H9 (cell line): ENCODE measurements at regions not wholly inside any gene's neighbourhood (a gene's known extent, or its start where the extent isn't known, plus 50 kb on each side); places are given as distances from the start of the nearest gene placed in this dataset.

ENCODE experiments used
- DNase-seq: peaks from one replicate; pipeline ENCODE4 v3.0.0-alpha.2; 2017
- H2AFZ ChIP-seq: one replicate; pipeline ENCODE4 v1.6.1; 2013; ENCODE audit warnings: mild to moderate bottlenecking, low read length, control low read depth, moderate library complexity
- H2AK5ac ChIP-seq: 2 replicates; pipeline ENCODE4 v1.6.1; 2013; ENCODE audit warnings: low read length, control low read depth, mixed read lengths; ENCODE audit not compliant: insufficient read length
- H2BK120ac ChIP-seq: one replicate; pipeline ENCODE4 v1.6.1; 2013; ENCODE audit warnings: low read depth, mild to moderate bottlenecking, low read length, control low read depth, inconsistent platforms; ENCODE audit not compliant: poor library complexity, severe bottlenecking
- H2BK12ac ChIP-seq: 2 replicates; pipeline ENCODE4 v1.6.1; 2013; ENCODE audit warnings: low read length, control low read depth, mixed read lengths, low read depth; ENCODE audit not compliant: insufficient read length
- H2BK15ac ChIP-seq: 2 replicates; pipeline ENCODE4 v1.6.1; 2013; ENCODE audit warnings: low read depth, low read length, control low read depth
- H2BK20ac ChIP-seq: one replicate; pipeline ENCODE4 v1.6.1; 2013; ENCODE audit warnings: low read depth, mild to moderate bottlenecking, low read length, control low read depth, inconsistent platforms; ENCODE audit not compliant: poor library complexity, severe bottlenecking
- H2BK5ac ChIP-seq: 2 replicates; pipeline ENCODE4 v1.6.1; 2013; ENCODE audit warnings: low read length, control low read depth, mixed read lengths; ENCODE audit not compliant: insufficient read length
- H3K14ac ChIP-seq: 2 replicates; pipeline ENCODE4 v1.6.1; 2013; ENCODE audit warnings: low read length, control low read depth; ENCODE audit not compliant: insufficient read depth
- H3K18ac ChIP-seq: 2 replicates; pipeline ENCODE4 v1.6.1; 2013; ENCODE audit warnings: low read depth, mild to moderate bottlenecking, mixed read lengths, low read length, control low read depth; ENCODE audit not compliant: insufficient read length
- H3K23ac ChIP-seq: 2 replicates; pipeline ENCODE4 v1.6.1; 2013; ENCODE audit warnings: low read length, control low read depth, mixed read lengths, low read depth; ENCODE audit not compliant: insufficient read length
- H3K23me2 ChIP-seq: 2 replicates; pipeline ENCODE4 v1.6.1; 2013; ENCODE audit warnings: low read depth, mild to moderate bottlenecking, mixed read lengths, low read length, control low read depth; ENCODE audit not compliant: insufficient read length, poor library complexity, severe bottlenecking
- H3K27ac ChIP-seq: 2 replicates; pipeline ENCODE4 v1.5.1; 2013; ENCODE audit warnings: low read length, control low read depth, mixed read lengths, low read depth; ENCODE audit not compliant: insufficient read length
- H3K27me3 ChIP-seq: 2 replicates; pipeline ENCODE4 v1.6.1; 2013; ENCODE audit warnings: low read length, control low read depth, inconsistent platforms; ENCODE audit not compliant: insufficient read depth
- H3K4ac ChIP-seq: 2 replicates; pipeline ENCODE4 v1.6.1; 2013; ENCODE audit warnings: low read depth, mild to moderate bottlenecking, control low read depth, inconsistent platforms, low read length, moderate library complexity
- H3K4me1 ChIP-seq: 2 replicates; pipeline ENCODE4 v1.6.1; 2013; ENCODE audit warnings: low read length, control low read depth, inconsistent platforms; ENCODE audit not compliant: insufficient read depth
- H3K4me2 ChIP-seq: 2 replicates; pipeline ENCODE4 v1.6.1; 2013; ENCODE audit warnings: low read length, control low read depth, mixed read lengths; ENCODE audit not compliant: insufficient read length, insufficient read depth
- H3K56ac ChIP-seq: 2 replicates; pipeline ENCODE4 v1.6.1; 2013; ENCODE audit warnings: low read depth, mild to moderate bottlenecking, mixed read lengths, low read length, control low read depth; ENCODE audit not compliant: insufficient read length
- H3K79me1 ChIP-seq: 2 replicates; pipeline ENCODE4 v1.6.1; 2013; ENCODE audit warnings: low read depth, mild to moderate bottlenecking, moderate library complexity, low read length, control low read depth, inconsistent platforms; ENCODE audit not compliant: insufficient read depth, poor library complexity, severe bottlenecking
- H3K79me2 ChIP-seq: 2 replicates; pipeline ENCODE4 v1.6.1; 2013; ENCODE audit warnings: low read length, control low read depth, inconsistent platforms; ENCODE audit not compliant: insufficient read depth
- H3K9ac ChIP-seq: 2 replicates; pipeline ENCODE4 v1.6.1; 2013; ENCODE audit warnings: low read length, control low read depth, mixed read lengths; ENCODE audit not compliant: insufficient read length; ENCODE audit errors: extremely low read depth
- H3K9me3 ChIP-seq: one replicate; pipeline ENCODE4 v1.6.1; 2013; ENCODE audit warnings: low read depth, low read length, inconsistent platforms; ENCODE audit not compliant: control insufficient read depth
- H3T11ph ChIP-seq: one replicate; pipeline ENCODE4 v1.6.1; 2013; ENCODE audit warnings: mild to moderate bottlenecking, low read length, control low read depth, inconsistent platforms
- H4K20me1 ChIP-seq: one replicate; pipeline ENCODE4 v1.6.1; 2013; ENCODE audit not compliant: control insufficient read depth, insufficient read length, insufficient read depth
- H4K5ac ChIP-seq: 2 replicates; pipeline ENCODE4 v1.6.1; 2013; ENCODE audit warnings: low read depth, mild to moderate bottlenecking, mixed read lengths, low read length, control low read depth; ENCODE audit not compliant: insufficient read length
- H4K8ac ChIP-seq: replicated peaks from 2 replicates; pipeline ENCODE4 v1.6.1; 2013; ENCODE audit warnings: low read length, control low read depth, mixed read lengths, low read depth; ENCODE audit not compliant: insufficient read length
- H4K91ac ChIP-seq: 2 replicates; pipeline ENCODE4 v1.6.1; 2013; ENCODE audit warnings: low read depth, mild to moderate bottlenecking, moderate library complexity, mixed read lengths, low read length, control low read depth; ENCODE audit not compliant: insufficient read length
- H3K27ac Mint-ChIP-seq, 3 experiments: 2 replicates in 2 of 3; 3 replicates in 1 of 3; pipeline ENCODE4 v1.8.0; 2020 to 2021; ENCODE audit warnings: mixed read lengths in 3 of 3, mild to moderate bottlenecking in 1 of 3, moderate library complexity in 1 of 3
- H3K27me3 Mint-ChIP-seq: 2 replicates; pipeline ENCODE4 v1.8.0; 2021; ENCODE audit warnings: low read depth, mild to moderate bottlenecking, moderate library complexity, mixed read lengths
- H3K36me3 Mint-ChIP-seq, 3 experiments: 2 replicates in 2 of 3; 3 replicates in 1 of 3; pipeline ENCODE4 v1.8.0; 2020 to 2021; ENCODE audit warnings: low read depth in 3 of 3, mixed read lengths in 3 of 3; ENCODE audit not compliant: insufficient read depth in 1 of 3
- H3K4me1 Mint-ChIP-seq, 2 experiments: 2 replicates each; pipeline ENCODE4 v1.8.0; 2020; ENCODE audit warnings: mixed read lengths in 2 of 2
- H3K4me3 Mint-ChIP-seq, 2 experiments: 2 replicates in 1 of 2; 3 replicates in 1 of 2; pipeline ENCODE4 v1.8.0; 2020 to 2021; ENCODE audit warnings: mild to moderate bottlenecking in 2 of 2, mixed read lengths in 2 of 2, moderate library complexity in 1 of 2
- H3K9me3 Mint-ChIP-seq, 2 experiments: 2 replicates in 1 of 2; 3 replicates in 1 of 2; pipeline ENCODE4 v1.8.0; 2020; ENCODE audit warnings: mild to moderate bottlenecking in 2 of 2, mixed read lengths in 2 of 2, moderate library complexity in 1 of 2
- CTCF ChIP-seq: fragments of 200-600 bp; sonication (generic); conservative IDR thresholded peaks from 3 replicates; pipeline ENCODE4 v1.8.0; 2021; ENCODE audit warnings: antibody characterized with exemption, mild to moderate bottlenecking
- WGBS: extraction: QIAGEN DNeasy Blood & Tissue Kit; methylation state at CpG from one replicate; pipeline ENCODE4 v1.1.7; 2013; ENCODE audit warnings: missing lambda C conversion rate, low lambda C conversion rate, mixed read lengths; ENCODE audit not compliant: insufficient read length; ENCODE audit errors: extremely low coverage; 5-methylcytosine and 5-hydroxymethylcytosine counted together

DNA sequence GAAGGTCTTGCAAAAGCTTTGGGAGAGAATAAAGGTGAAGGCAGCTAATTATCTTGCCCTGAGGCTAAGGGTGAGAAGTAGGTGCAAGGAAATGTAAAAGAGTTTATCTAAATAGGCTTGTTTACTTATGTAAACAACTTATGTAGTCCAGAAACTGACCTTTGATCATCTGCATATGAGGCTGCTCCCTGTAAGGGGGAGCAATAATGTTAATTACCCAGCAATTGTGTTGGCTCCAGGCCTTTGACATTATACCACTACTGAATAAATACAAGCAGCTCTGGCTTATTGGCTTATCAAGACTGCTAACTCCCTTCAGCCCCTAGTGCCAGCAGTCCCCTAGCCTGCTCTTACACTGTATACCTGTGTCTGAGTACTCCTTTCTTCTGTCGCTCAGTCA is 303.7 kb upstream of the GNPDA2 start:
- no peak overlapping the region for H4K5ac ChIP-seq
- H3K56ac ChIP-seq = no peak overlapping the region
- H3K79me2 ChIP-seq = no peaks in the 10 kb centered on the region
- H2AFZ ChIP-seq = no peak overlapping the region
- H3K23me2 ChIP-seq = no peaks in the 10 kb centered on the region
- no peak overlapping the region for H2BK12ac ChIP-seq
- H3K18ac ChIP-seq = no peak overlapping the region
- no peaks in the 10 kb centered on the region for H3K27me3 Mint-ChIP-seq
- H4K20me1 ChIP-seq = no peaks in the 10 kb centered on the region
- H2BK5ac ChIP-seq = no peak overlapping the region
- no peak overlapping the region for H3K4me2 ChIP-seq
- no CpG with 5 or more reads among the region's 1 CpG for WGBS
- no peak overlapping the region for H4K91ac ChIP-seq
- H3K27ac Mint-ChIP-seq = no peak overlapping the region
- H3K36me3 Mint-ChIP-seq = no peaks in the 10 kb centered on the region
- no peak overlapping the region for H3K4me3 Mint-ChIP-seq
- no peaks in the 10 kb centered on the region for H3K27me3 ChIP-seq
- H2BK15ac ChIP-seq = no peak overlapping the region
- H4K8ac ChIP-seq = no peak overlapping the region
- H3T11ph ChIP-seq = no peak overlapping the region
- H3K27ac ChIP-seq = no peak overlapping the region
- H3K23ac ChIP-seq = no peak overlapping the region
- no peak overlapping the region for H2BK20ac ChIP-seq
- H3K9me3 ChIP-seq = no peaks in the 10 kb centered on the region
- no peak for TF ChIP-seq CTCF
- H3K14ac ChIP-seq = no peak overlapping the region
- no peaks in the 10 kb centered on the region for H3K79me1 ChIP-seq
- peaks cover 4% of the 10 kb centered on the region; the same call in 1 of the 2 replicates for H3K4me1 ChIP-seq
- no peak overlapping the region for H3K4ac ChIP-seq
- no peak overlapping the region for H2AK5ac ChIP-seq
- peaks cover 3 to 12% of the 10 kb centered on the region in 2 experiments; a peak in 3 of 4 replicates for H3K4me1 Mint-ChIP-seq
- no peaks in the 10 kb centered on the region; a peak in 1 of 5 replicates for H3K9me3 Mint-ChIP-seq
- peak; percentile 34 for DNase-seq
- H2BK120ac ChIP-seq = no peak overlapping the region
- H3K9ac ChIP-seq = no peak overlapping the region
